ENCODE measurements at regions not wholly inside any gene's neighbourhood (a gene's known extent, or its start where the extent isn't known, plus 50 kb on each side); places are given as distances from the start of the nearest gene placed in this dataset.

DNA sequence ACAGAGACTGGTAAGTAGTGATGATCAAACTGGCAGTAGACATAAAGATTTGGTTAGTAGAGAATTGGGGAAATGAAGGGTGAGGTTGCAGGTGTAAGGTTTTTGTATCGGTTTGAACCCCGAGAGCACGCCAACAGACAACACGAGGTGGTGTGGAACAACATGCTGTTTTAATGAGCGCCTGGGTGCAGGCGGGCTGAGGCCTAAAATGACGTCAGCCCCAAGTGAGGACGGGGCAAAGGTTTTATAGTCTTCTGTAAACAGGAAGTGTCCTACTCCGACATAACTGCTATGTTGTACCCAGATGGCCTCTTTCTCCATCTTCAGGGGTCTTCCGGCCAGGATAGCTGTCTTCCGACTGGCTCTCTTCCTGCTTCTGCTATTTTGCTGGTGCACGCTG lies 178.8 kb downstream of the HHIPL2 start:
- no peak overlapping the region for H3K27ac Mint-ChIP-seq (ENCODE audit: unreplicated experiment)
- BruUV-seq (replicated peaks), result no TSS peak
- TF ChIP-seq, protein P1, sequence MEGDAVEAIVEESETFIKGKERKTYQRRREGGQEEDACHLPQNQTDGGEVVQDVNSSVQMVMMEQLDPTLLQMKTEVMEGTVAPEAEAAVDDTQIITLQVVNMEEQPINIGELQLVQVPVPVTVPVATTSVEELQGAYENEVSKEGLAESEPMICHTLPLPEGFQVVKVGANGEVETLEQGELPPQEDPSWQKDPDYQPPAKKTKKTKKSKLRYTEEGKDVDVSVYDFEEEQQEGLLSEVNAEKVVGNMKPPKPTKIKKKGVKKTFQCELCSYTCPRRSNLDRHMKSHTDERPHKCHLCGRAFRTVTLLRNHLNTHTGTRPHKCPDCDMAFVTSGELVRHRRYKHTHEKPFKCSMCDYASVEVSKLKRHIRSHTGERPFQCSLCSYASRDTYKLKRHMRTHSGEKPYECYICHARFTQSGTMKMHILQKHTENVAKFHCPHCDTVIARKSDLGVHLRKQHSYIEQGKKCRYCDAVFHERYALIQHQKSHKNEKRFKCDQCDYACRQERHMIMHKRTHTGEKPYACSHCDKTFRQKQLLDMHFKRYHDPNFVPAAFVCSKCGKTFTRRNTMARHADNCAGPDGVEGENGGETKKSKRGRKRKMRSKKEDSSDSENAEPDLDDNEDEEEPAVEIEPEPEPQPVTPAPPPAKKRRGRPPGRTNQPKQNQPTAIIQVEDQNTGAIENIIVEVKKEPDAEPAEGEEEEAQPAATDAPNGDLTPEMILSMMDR (IDR thresholded peaks at IDR 0.05; ENCODE audit: unreplicated experiment), result no peak
- no peaks in the 10 kb centered on the region for H3K4me1 Mint-ChIP-seq (ENCODE audit: low read depth, unreplicated experiment)
- no peak overlapping the region for H3K4me3 Mint-ChIP-seq (ENCODE audit: low read depth, unreplicated experiment)
- no peaks in the 10 kb centered on the region for H3K36me3 Mint-ChIP-seq (ENCODE audit: insufficient read depth, unreplicated experiment)
- intact Hi-C loops (cut with micrococcal nuclease; ENCODE audit: unreplicated experiment), result no loop called here
- CTCF ChIA-PET, result no interaction called here
- DNase-seq, result no peak
- H3K27me3 Mint-ChIP-seq (ENCODE audit: unreplicated experiment), result peaks cover 44% of the 10 kb centered on the region
- H3K9me3 Mint-ChIP-seq (ENCODE audit: low read depth, unreplicated experiment), result no peaks in the 10 kb centered on the region

GRCh38 chr1:222358100-222358499 lies 189.8 kb downstream of the HHIPL2 start:
- TF ChIP-seq, protein P1 (IDR thresholded peaks at IDR 0.05; ENCODE audit: unreplicated experiment), result no peak
- Mint-ChIP-seq H3K9me3 (ENCODE audit: low read depth, unreplicated experiment) (no peaks in the 10 kb centered on the region), H3K27ac (ENCODE audit: unreplicated experiment) (no peak overlapping the region), H3K4me3 (ENCODE audit: low read depth, unreplicated experiment) (no peak overlapping the region), H3K4me1 (ENCODE audit: low read depth, unreplicated experiment) (no peaks in the 10 kb centered on the region), H3K27me3 (ENCODE audit: unreplicated experiment) (no peaks in the 10 kb centered on the region), H3K36me3 (ENCODE audit: insufficient read depth, unreplicated experiment) (no peaks in the 10 kb centered on the region)
- no peak for DNase-seq
- intact Hi-C loops (cut with micrococcal nuclease; ENCODE audit: unreplicated experiment), result no loop called here
- BruUV-seq (replicated peaks), result no TSS peak
- CTCF ChIA-PET, result interaction anchor here (0.6 kb wide), 1 partner anchor 646 kb away, joined by 3 read pairs; no protein-coding TSS in a partner anchor

- no peaks in the 10 kb centered on the region for H3K4me1 Mint-ChIP-seq (ENCODE audit: low read depth, unreplicated experiment)
- intact Hi-C loops (cut with micrococcal nuclease; ENCODE audit: unreplicated experiment), result no loop called here
These were observed 190.7 kb downstream of the HHIPL2 start for GRCh38 chr1:222357252-222357651.

GRCh38 chr1:222347627-222348026 lies 200.3 kb downstream of the HHIPL2 start:
- H3K4me3 Mint-ChIP-seq (ENCODE audit: low read depth, unreplicated experiment), result no peak overlapping the region
- no TSS peak for BruUV-seq (replicated peaks)
- no peak overlapping the region for H3K27ac Mint-ChIP-seq (ENCODE audit: unreplicated experiment)

More at GRCh38 chr1:222357252-222357651, 190.7 kb downstream of the HHIPL2 start:
- BruUV-seq (replicated peaks), result no TSS peak
- no peaks in the 10 kb centered on the region for H3K27me3 Mint-ChIP-seq (ENCODE audit: unreplicated experiment)
- H3K36me3 Mint-ChIP-seq (ENCODE audit: insufficient read depth, unreplicated experiment), result no peaks in the 10 kb centered on the region
- no peak for DNase-seq
- no peak overlapping the region for H3K4me3 Mint-ChIP-seq (ENCODE audit: low read depth, unreplicated experiment)
- H3K27ac Mint-ChIP-seq (ENCODE audit: unreplicated experiment), result no peak overlapping the region
- TF ChIP-seq, protein P1 (IDR thresholded peaks at IDR 0.05; ENCODE audit: unreplicated experiment), result no peak
- CTCF ChIA-PET, result no interaction called here
- H3K9me3 Mint-ChIP-seq (ENCODE audit: low read depth, unreplicated experiment), result no peaks in the 10 kb centered on the region

More at GRCh38 chr1:222347627-222348026, 200.3 kb downstream of the HHIPL2 start:
- no peaks in the 10 kb centered on the region for H3K36me3 Mint-ChIP-seq (ENCODE audit: insufficient read depth, unreplicated experiment)
- H3K4me1 Mint-ChIP-seq (ENCODE audit: low read depth, unreplicated experiment), result no peaks in the 10 kb centered on the region
- H3K9me3 Mint-ChIP-seq (ENCODE audit: low read depth, unreplicated experiment), result no peaks in the 10 kb centered on the region
- TF ChIP-seq, protein P1 (IDR thresholded peaks at IDR 0.05; ENCODE audit: unreplicated experiment), result no peak
- DNase-seq, result no peak
- CTCF ChIA-PET, result no interaction called here
- peaks cover 38% of the 10 kb centered on the region for H3K27me3 Mint-ChIP-seq (ENCODE audit: unreplicated experiment)
- intact Hi-C loops (cut with micrococcal nuclease; ENCODE audit: unreplicated experiment), result no loop called here

Measured in Calu3 (cell line).